PFSK-1 (cell line): ENCODE measurements at regions not wholly inside any gene's neighbourhood (a gene's known extent, or its start where the extent isn't known, plus 50 kb on each side); places are given as distances from the start of the nearest gene placed in this dataset.

Experiments
- FOXP2 ChIP-seq: optimal IDR thresholded peaks from 2 replicates; pipeline ENCODE3; 2011; ENCODE audit warnings: borderline replicate concordance, control low read depth, inconsistent platforms; ENCODE audit not compliant: insufficient read depth; ENCODE audit errors: extremely low read length, extremely low read depth
- POLR2AphosphoS5 ChIP-seq: IDR thresholded peaks from 2 replicates; pipeline ENCODE4 v1.6.1; 2012; ENCODE audit warnings: low read depth, mild to moderate bottlenecking, control low read depth, low read length, moderate library complexity
- REST ChIP-seq, 2 experiments: IDR thresholded peaks; 2 replicates each; pipeline versions ENCODE4 v1.6.1 to v1.8.0; 2011 to 2012; ENCODE audit warnings: low read depth in 2 of 2, low read length in 2 of 2, control low read depth in 1 of 2, inconsistent platforms in 1 of 2, mild to moderate bottlenecking in 1 of 2, moderate library complexity in 1 of 2; ENCODE audit not compliant: insufficient read depth in 1 of 2
- SIN3A ChIP-seq: IDR thresholded peaks from 2 replicates; pipeline ENCODE4 v1.6.1; 2012; ENCODE audit warnings: mild to moderate bottlenecking, low read length, moderate library complexity, borderline replicate concordance; ENCODE audit not compliant: insufficient read depth
- TAF1 ChIP-seq: IDR thresholded peaks from 2 replicates; pipeline ENCODE4 v1.6.1; 2012; ENCODE audit warnings: low read length, control low read depth, borderline replicate concordance; ENCODE audit not compliant: insufficient read depth

- TF ChIP-seq FOXP2 (no peak), REST (IDR thresholded peaks at IDR 0.05; ENCODE audit: insufficient read depth in 1 of 2, low read depth in 2 of 2, low read length in 2 of 2) (no peak), POLR2AphosphoS5 (no peak), TAF1 (no peak), SIN3A (no peak)
These were observed 160.2 kb downstream of the MED10 start for GRCh38 chr5:6218116-6218515.

GRCh38 chr5:6216471-6217075, 161.8 kb downstream of the MED10 start:
- no peak for TF ChIP-seq TAF1
- no peak for TF ChIP-seq REST (IDR thresholded peaks at IDR 0.05; ENCODE audit: insufficient read depth in 1 of 2, low read depth in 2 of 2, low read length in 2 of 2)
- TF ChIP-seq POLR2AphosphoS5, result no peak
- TF ChIP-seq FOXP2, result no peak
- TF ChIP-seq SIN3A, result no peak

GRCh38 chr5:6215891-6216290, 162.5 kb downstream of the MED10 start:
- TF ChIP-seq REST (IDR thresholded peaks at IDR 0.05; ENCODE audit: insufficient read depth in 1 of 2, low read depth in 2 of 2, low read length in 2 of 2) (no peak), SIN3A (no peak), FOXP2 (no peak), POLR2AphosphoS5 (no peak), TAF1 (no peak)

GRCh38 chr5:6212244-6212643, 166.1 kb downstream of the MED10 start:
- TF ChIP-seq POLR2AphosphoS5 (no peak), REST (IDR thresholded peaks at IDR 0.05; ENCODE audit: insufficient read depth in 1 of 2, low read depth in 2 of 2, low read length in 2 of 2) (no peak), SIN3A (no peak), FOXP2 (no peak), TAF1 (no peak)

- TF ChIP-seq SIN3A, result no peak
- TF ChIP-seq TAF1, result no peak
These were observed 171.8 kb downstream of the MED10 start for GRCh38 chr5:6206501-6206900.

- TF ChIP-seq FOXP2 (no peak), SIN3A (no peak), REST (IDR thresholded peaks at IDR 0.05; ENCODE audit: insufficient read depth in 1 of 2, low read depth in 2 of 2, low read length in 2 of 2) (no peak), TAF1 (no peak), POLR2AphosphoS5 (no peak)
These were observed 175.4 kb downstream of the MED10 start for GRCh38 chr5:6202968-6203365.
